Transverse colon (tissue), 4 donors: ENCODE measurements at regions not wholly inside any gene's neighbourhood (a gene's known extent, or its start where the extent isn't known, plus 50 kb on each side); places are given as distances from the start of the nearest gene placed in this dataset.

Experiments used
- DNase-seq: peaks from one replicate; pipeline ENCODE4 v3.0.0-alpha.2; 2019
- H3K27ac ChIP-seq, 4 donors: fragments of 200-600 bp; sonication (generic); 2 replicates each; pipeline ENCODE4 v1.5.1; 2016 to 2018; ENCODE audit warnings: inconsistent platforms in 4 of 4
- H3K27me3 ChIP-seq: fragments of 200-600 bp; sonication (generic); 2 replicates; pipeline ENCODE4 v1.5.1; 2017; ENCODE audit warnings: inconsistent platforms
- H3K36me3 ChIP-seq, 4 donors: fragments of 200-600 bp; sonication (generic); 2 replicates each; pipeline ENCODE4 v1.5.1; 2017 to 2019; ENCODE audit warnings: inconsistent platforms in 4 of 4
- H3K4me1 ChIP-seq, 4 donors: fragments of 200-600 bp; sonication (generic); 2 replicates each; pipeline ENCODE4 v1.5.1; 2017 to 2020; ENCODE audit warnings: inconsistent platforms in 4 of 4
- H3K4me3 ChIP-seq, 4 donors: fragments of 200-600 bp; sonication (generic); 1 replicate in 1 of 4; 2 replicates in 3 of 4; pipeline versions ENCODE4 v1.5.1 to v1.6.1; 2017 to 2019; ENCODE audit warnings: inconsistent platforms in 4 of 4
- H3K9me3 ChIP-seq, 2 donors: fragments of 200-600 bp; sonication (generic); 2 replicates each; pipeline ENCODE4 v1.5.1; 2017 to 2019; ENCODE audit warnings: inconsistent platforms in 2 of 2
- CTCF ChIP-seq, 5 experiments: fragments of 200-600 bp in 3 of 5; fragments of 450-650 bp in 2 of 5; sonication (generic) in 3 of 5; IDR thresholded peaks; 1 replicate in 2 of 5; 2 replicates in 3 of 5; pipeline ENCODE4 v1.5.1; 2016 to 2017; ENCODE audit warnings: antibody characterized with exemption in 5 of 5, inconsistent platforms in 3 of 5, mild to moderate bottlenecking in 2 of 5, moderate library complexity in 1 of 5
- EP300 ChIP-seq: sonication (generic); formaldehyde crosslinking; IDR thresholded peaks from one replicate; pipeline ENCODE4 v1.6.1; 2017; ENCODE audit warnings: antibody characterized with exemption, low read depth
- POLR2A ChIP-seq: fragments of 450-650 bp; IDR thresholded peaks from one replicate; pipeline ENCODE4 v1.6.1; 2016; ENCODE audit warnings: antibody characterized with exemption, mild to moderate bottlenecking, moderate library complexity
- POLR2AphosphoS5 ChIP-seq, 3 donors: sonication (generic); formaldehyde crosslinking; IDR thresholded peaks; one replicate each; pipeline ENCODE4 v1.6.1; 2016; ENCODE audit warnings: antibody characterized with exemption in 3 of 3
- WGBS, 2 donors: methylation state at CpG; one replicate each; pipeline ENCODE4 v1.1.5; 2018; ENCODE audit warnings: low coverage in 1 of 2; 5-methylcytosine and 5-hydroxymethylcytosine counted together
- in situ Hi-C, 4 donors: fragments of 200-750 bp; cut with MboI; loops; one replicate each; pipeline versions ENCODE4 v1.15.0 to v1.15.1; 2017; ENCODE audit warnings: low sequenced_read_pairs in 3 of 4, low pct_ligation_motif_present in 1 of 4, low pct_unique_long_range_greater_than_20kb in 1 of 4
- intact Hi-C: fragments of 100-400 bp; cut with DNase I; formaldehyde crosslinking; loops from one replicate; pipeline ENCODE4 v1.15.1; 2023; ENCODE audit warnings: low total_unique reads

- no peaks in the 10 kb centered on the region for H3K27me3 ChIP-seq
- no peak overlapping the region for H3K27ac ChIP-seq
- 84 to 100% methylated on average over 3 to 4 of the region's 4 CpGs for WGBS, 2 donors
- no peak overlapping the region for H3K4me3 ChIP-seq
- no peaks in the 10 kb centered on the region for H3K36me3 ChIP-seq
- H3K4me1 ChIP-seq = no peaks in the 10 kb centered on the region
- no peaks in the 10 kb centered on the region for H3K9me3 ChIP-seq
- TF ChIP-seq CTCF (IDR thresholded peaks at IDR 0.05) (no peak), POLR2A (no peak), POLR2AphosphoS5 (IDR thresholded peaks at IDR 0.05) (no peak), EP300 (no peak)
- in situ Hi-C loops (no loop called here), intact Hi-C loops (no loop called here)
- no peak for DNase-seq
These were observed 975.6 kb downstream of the DCDC2C start for GRCh38 chr2:4678927-4679326.

- Histone ChIP-seq H3K27me3 (no peaks in the 10 kb centered on the region), H3K4me3 (no peak overlapping the region), H3K27ac (no peak overlapping the region), H3K4me1 (no peaks in the 10 kb centered on the region), H3K36me3 (no peaks in the 10 kb centered on the region), H3K9me3 (no peaks in the 10 kb centered on the region)
- in situ Hi-C loops = no loop called here
- intact Hi-C loops = no loop called here
- no peak for DNase-seq
- WGBS, 2 donors = 86 to 92% methylated on average over 4 to 5 of the region's 5 CpGs
- TF ChIP-seq POLR2AphosphoS5 (IDR thresholded peaks at IDR 0.05) (no peak), CTCF (IDR thresholded peaks at IDR 0.05) (no peak), EP300 (no peak), POLR2A (no peak)
These were observed 976.0 kb downstream of the DCDC2C start for GRCh38 chr2:4679391-4679790.

GRCh38 chr2:4684921-4685320 lies 981.5 kb downstream of the DCDC2C start:
- H3K27ac ChIP-seq = no peak overlapping the region
- H3K4me1 ChIP-seq = no peaks in the 10 kb centered on the region
- peaks cover 0 to 5% of the 10 kb centered on the region in 2 donors for H3K9me3 ChIP-seq
- intact Hi-C loops = no loop called here
- DNase-seq = no peak
- no peaks in the 10 kb centered on the region for H3K36me3 ChIP-seq
- no peak for TF ChIP-seq POLR2AphosphoS5 (IDR thresholded peaks at IDR 0.05)
- no peak for TF ChIP-seq EP300
- no peak for TF ChIP-seq POLR2A
- no peak for TF ChIP-seq CTCF (IDR thresholded peaks at IDR 0.05)
- WGBS, 2 donors = 46 to 49% methylated on average over 5 of the region's 5 CpGs
- no peaks in the 10 kb centered on the region for H3K27me3 ChIP-seq
- in situ Hi-C loops = no loop called here
- H3K4me3 ChIP-seq = no peak overlapping the region

- Histone ChIP-seq H3K4me1 (no peaks in the 10 kb centered on the region), H3K9me3 (no peaks in the 10 kb centered on the region), H3K4me3 (no peak overlapping the region), H3K27me3 (no peaks in the 10 kb centered on the region), H3K27ac (no peak overlapping the region), H3K36me3 (no peaks in the 10 kb centered on the region)
- WGBS, 2 donors = 69 to 84% methylated on average over 2 of the region's 2 CpGs
- in situ Hi-C loops = no loop called here
- TF ChIP-seq POLR2AphosphoS5 (IDR thresholded peaks at IDR 0.05) = no peak
- TF ChIP-seq CTCF (IDR thresholded peaks at IDR 0.05) = no peak
- TF ChIP-seq POLR2A = no peak
- TF ChIP-seq EP300 = no peak
- intact Hi-C loops = no loop called here
- no peak for DNase-seq
These were observed 987.5 kb downstream of the DCDC2C start for GRCh38 chr2:4690913-4691312.
